ENCODE measurements at regions not wholly inside any gene's neighbourhood (a gene's known extent, or its start where the extent isn't known, plus 50 kb on each side); places are given as distances from the start of the nearest gene placed in this dataset.

- no peaks in the 10 kb centered on the region for H3K36me3 ChIP-seq (ENCODE audit: insufficient read depth, low read depth, low read length)
- no peak overlapping the region for H3K27ac ChIP-seq (ENCODE audit: low read length)
- H3K9ac ChIP-seq (ENCODE audit: low read depth, low read length), result no peak overlapping the region
- H3K27me3 ChIP-seq (ENCODE audit: insufficient read depth, low read length), result no peaks in the 10 kb centered on the region
- peaks cover 31% of the 10 kb centered on the region; the same call in 1 of the 2 replicates for H3K9me3 ChIP-seq (ENCODE audit: insufficient read depth, low read depth, low read length)
- no peak overlapping the region for H3K4me3 ChIP-seq (ENCODE audit: low read length)
- no peaks in the 10 kb centered on the region for H3K4me1 ChIP-seq (ENCODE audit: insufficient read depth, low read length)
Measured at GRCh38 chr2:239864247-239865058, 160.7 kb downstream of the NDUFA10 start.

- H3K4me1 ChIP-seq (ENCODE audit: insufficient read depth, low read length), result no peaks in the 10 kb centered on the region
- no peak overlapping the region for H3K4me3 ChIP-seq (ENCODE audit: low read length)
- H3K27me3 ChIP-seq (ENCODE audit: insufficient read depth, low read length), result no peaks in the 10 kb centered on the region; the same call in 1 of the 2 replicates
- peaks cover 19% of the 10 kb centered on the region; the same call in 1 of the 2 replicates for H3K9me3 ChIP-seq (ENCODE audit: insufficient read depth, low read depth, low read length)
- no peak overlapping the region for H3K9ac ChIP-seq (ENCODE audit: low read depth, low read length)
- no peaks in the 10 kb centered on the region for H3K36me3 ChIP-seq (ENCODE audit: insufficient read depth, low read depth, low read length)
- no peak overlapping the region for H3K27ac ChIP-seq (ENCODE audit: low read length)
Measured at GRCh38 chr2:239862613-239863012, 162.5 kb downstream of the NDUFA10 start.

- Histone ChIP-seq H3K27me3 (ENCODE audit: insufficient read depth, low read length) (no peaks in the 10 kb centered on the region; the same call in 1 of the 2 replicates), H3K27ac (ENCODE audit: low read length) (no peak overlapping the region), H3K4me1 (ENCODE audit: insufficient read depth, low read length) (no peaks in the 10 kb centered on the region), H3K9me3 (ENCODE audit: insufficient read depth, low read depth, low read length) (peaks cover 11% of the 10 kb centered on the region), H3K36me3 (ENCODE audit: insufficient read depth, low read depth, low read length) (no peaks in the 10 kb centered on the region), H3K9ac (ENCODE audit: low read depth, low read length) (no peak overlapping the region), H3K4me3 (ENCODE audit: low read length) (no peak overlapping the region)
Measured at GRCh38 chr2:239858179-239858578, 167.0 kb downstream of the NDUFA10 start.

GRCh38 chr2:239857591-239857990 is 167.6 kb downstream of the NDUFA10 start:
- no peaks in the 10 kb centered on the region for H3K4me1 ChIP-seq (ENCODE audit: insufficient read depth, low read length)

GRCh38 chr2:239856620-239857285 is 168.4 kb downstream of the NDUFA10 start:
- peaks cover 11% of the 10 kb centered on the region for H3K9me3 ChIP-seq (ENCODE audit: insufficient read depth, low read depth, low read length)
- no peak overlapping the region for H3K9ac ChIP-seq (ENCODE audit: low read depth, low read length)
- no peaks in the 10 kb centered on the region for H3K36me3 ChIP-seq (ENCODE audit: insufficient read depth, low read depth, low read length)
- no peak overlapping the region for H3K27ac ChIP-seq (ENCODE audit: low read length)
- H3K27me3 ChIP-seq (ENCODE audit: insufficient read depth, low read length), result no peaks in the 10 kb centered on the region; the same call in 1 of the 2 replicates
- no peaks in the 10 kb centered on the region for H3K4me1 ChIP-seq (ENCODE audit: insufficient read depth, low read length)
- H3K4me3 ChIP-seq (ENCODE audit: low read length), result no peak overlapping the region

More at GRCh38 chr2:239857591-239857990, 167.6 kb downstream of the NDUFA10 start:
- Histone ChIP-seq H3K9me3 (ENCODE audit: insufficient read depth, low read depth, low read length) (peaks cover 11% of the 10 kb centered on the region), H3K9ac (ENCODE audit: low read depth, low read length) (no peak overlapping the region), H3K27ac (ENCODE audit: low read length) (no peak overlapping the region), H3K27me3 (ENCODE audit: insufficient read depth, low read length) (no peaks in the 10 kb centered on the region; the same call in 1 of the 2 replicates), H3K36me3 (ENCODE audit: insufficient read depth, low read depth, low read length) (no peaks in the 10 kb centered on the region), H3K4me3 (ENCODE audit: low read length) (no peak overlapping the region)

- H3K27me3 ChIP-seq (ENCODE audit: insufficient read depth, low read length), result no peaks in the 10 kb centered on the region; the same call in 1 of the 2 replicates
- no peak overlapping the region for H3K27ac ChIP-seq (ENCODE audit: low read length)
- H3K4me1 ChIP-seq (ENCODE audit: insufficient read depth, low read length), result no peaks in the 10 kb centered on the region
- no peaks in the 10 kb centered on the region for H3K36me3 ChIP-seq (ENCODE audit: insufficient read depth, low read depth, low read length)
- H3K4me3 ChIP-seq (ENCODE audit: low read length), result no peak overlapping the region
- H3K9ac ChIP-seq (ENCODE audit: low read depth, low read length), result no peak overlapping the region
- H3K9me3 ChIP-seq (ENCODE audit: insufficient read depth, low read depth, low read length), result peaks cover 15% of the 10 kb centered on the region
Measured at GRCh38 chr2:239855863-239856587, 169.1 kb downstream of the NDUFA10 start.

GRCh38 chr2:239854596-239854995 is 170.5 kb downstream of the NDUFA10 start:
- Histone ChIP-seq H3K27ac (ENCODE audit: low read length) (no peak overlapping the region), H3K9me3 (ENCODE audit: insufficient read depth, low read depth, low read length) (peaks cover 15% of the 10 kb centered on the region), H3K36me3 (ENCODE audit: insufficient read depth, low read depth, low read length) (no peaks in the 10 kb centered on the region), H3K27me3 (ENCODE audit: insufficient read depth, low read length) (no peaks in the 10 kb centered on the region; the same call in 1 of the 2 replicates), H3K4me3 (ENCODE audit: low read length) (no peak overlapping the region), H3K4me1 (ENCODE audit: insufficient read depth, low read length) (no peaks in the 10 kb centered on the region), H3K9ac (ENCODE audit: low read depth, low read length) (no peak overlapping the region)

- no peak overlapping the region for H3K4me3 ChIP-seq (ENCODE audit: low read length)
- H3K9ac ChIP-seq (ENCODE audit: low read depth, low read length), result no peak overlapping the region
- no peaks in the 10 kb centered on the region; the same call in 1 of the 2 replicates for H3K27me3 ChIP-seq (ENCODE audit: insufficient read depth, low read length)
- no peak overlapping the region for H3K27ac ChIP-seq (ENCODE audit: low read length)
- H3K36me3 ChIP-seq (ENCODE audit: insufficient read depth, low read depth, low read length), result no peaks in the 10 kb centered on the region
- H3K4me1 ChIP-seq (ENCODE audit: insufficient read depth, low read length), result no peaks in the 10 kb centered on the region
- peaks cover 15% of the 10 kb centered on the region for H3K9me3 ChIP-seq (ENCODE audit: insufficient read depth, low read depth, low read length)
Measured at GRCh38 chr2:239853706-239854327, 171.3 kb downstream of the NDUFA10 start.

- Histone ChIP-seq H3K4me3 (ENCODE audit: low read length) (no peak overlapping the region), H3K4me1 (ENCODE audit: insufficient read depth, low read length) (no peaks in the 10 kb centered on the region), H3K9ac (ENCODE audit: low read depth, low read length) (no peak overlapping the region), H3K27me3 (ENCODE audit: insufficient read depth, low read length) (no peaks in the 10 kb centered on the region), H3K9me3 (ENCODE audit: insufficient read depth, low read depth, low read length) (peaks cover 15% of the 10 kb centered on the region), H3K36me3 (ENCODE audit: insufficient read depth, low read depth, low read length) (no peaks in the 10 kb centered on the region), H3K27ac (ENCODE audit: low read length) (no peak overlapping the region)
Measured at GRCh38 chr2:239853121-239853520, 172.0 kb downstream of the NDUFA10 start.

GRCh38 chr2:239852272-239852671 is 172.9 kb downstream of the NDUFA10 start:
- Histone ChIP-seq H3K9ac (ENCODE audit: low read depth, low read length) (no peak overlapping the region), H3K4me3 (ENCODE audit: low read length) (no peak overlapping the region), H3K27ac (ENCODE audit: low read length) (no peak overlapping the region), H3K4me1 (ENCODE audit: insufficient read depth, low read length) (no peaks in the 10 kb centered on the region), H3K27me3 (ENCODE audit: insufficient read depth, low read length) (no peaks in the 10 kb centered on the region), H3K9me3 (ENCODE audit: insufficient read depth, low read depth, low read length) (peaks cover 13% of the 10 kb centered on the region), H3K36me3 (ENCODE audit: insufficient read depth, low read depth, low read length) (no peaks in the 10 kb centered on the region)

Data from iPS-20b (cell line).